Kidney epithelial cell (primary cell): ENCODE measurements at regions not wholly inside any gene's neighbourhood (a gene's known extent, or its start where the extent isn't known, plus 50 kb on each side); places are given as distances from the start of the nearest gene placed in this dataset.

Source experiments
- DNase-seq: peaks from one replicate; pipeline ENCODE4 v3.0.0-alpha.2; 2010; ENCODE audit warnings: low read depth
- H3K27me3 ChIP-seq: 2 replicates; pipeline ENCODE4 v1.6.0; 2011; ENCODE audit warnings: low read length; ENCODE audit not compliant: control insufficient read depth, insufficient read depth
- H3K36me3 ChIP-seq: 2 replicates; pipeline ENCODE4 v1.5.1; 2011; ENCODE audit warnings: low read length; ENCODE audit not compliant: control insufficient read depth, insufficient read depth
- H3K4me3 ChIP-seq: 2 replicates; pipeline ENCODE4 v1.5.1; 2011; ENCODE audit warnings: low read depth, mild to moderate bottlenecking, control low read depth, low read length
- TF ChIP-seq, protein P1 (sequence below): IDR thresholded peaks from 2 replicates; pipeline ENCODE4 v1.5.1; 2011; ENCODE audit warnings: mild to moderate bottlenecking, moderate library complexity, low read length, control low read depth, inconsistent platforms; ENCODE audit not compliant: insufficient read depth, poor library complexity, severe bottlenecking

DNA sequence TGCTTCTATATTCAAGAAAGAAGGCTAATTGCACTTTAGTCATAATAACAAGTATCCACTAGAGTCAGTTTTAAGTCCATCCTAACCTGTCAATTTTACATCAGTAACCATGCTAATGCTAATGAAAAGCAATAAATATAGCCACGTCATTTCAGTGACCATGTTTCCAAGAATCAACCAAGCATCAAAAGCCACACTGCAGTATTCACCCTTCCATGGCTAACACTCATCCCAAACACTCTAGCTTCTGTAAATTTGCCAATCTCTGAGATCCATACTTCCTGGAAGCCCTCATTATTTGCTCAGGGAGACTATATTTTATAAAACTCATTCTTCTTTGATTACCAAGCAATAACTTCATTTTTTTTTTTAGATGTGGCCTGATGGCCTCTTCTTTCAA, 712.0 kb downstream of the CETN3 start:
- DNase-seq = no peak
- TF ChIP-seq, protein P1, sequence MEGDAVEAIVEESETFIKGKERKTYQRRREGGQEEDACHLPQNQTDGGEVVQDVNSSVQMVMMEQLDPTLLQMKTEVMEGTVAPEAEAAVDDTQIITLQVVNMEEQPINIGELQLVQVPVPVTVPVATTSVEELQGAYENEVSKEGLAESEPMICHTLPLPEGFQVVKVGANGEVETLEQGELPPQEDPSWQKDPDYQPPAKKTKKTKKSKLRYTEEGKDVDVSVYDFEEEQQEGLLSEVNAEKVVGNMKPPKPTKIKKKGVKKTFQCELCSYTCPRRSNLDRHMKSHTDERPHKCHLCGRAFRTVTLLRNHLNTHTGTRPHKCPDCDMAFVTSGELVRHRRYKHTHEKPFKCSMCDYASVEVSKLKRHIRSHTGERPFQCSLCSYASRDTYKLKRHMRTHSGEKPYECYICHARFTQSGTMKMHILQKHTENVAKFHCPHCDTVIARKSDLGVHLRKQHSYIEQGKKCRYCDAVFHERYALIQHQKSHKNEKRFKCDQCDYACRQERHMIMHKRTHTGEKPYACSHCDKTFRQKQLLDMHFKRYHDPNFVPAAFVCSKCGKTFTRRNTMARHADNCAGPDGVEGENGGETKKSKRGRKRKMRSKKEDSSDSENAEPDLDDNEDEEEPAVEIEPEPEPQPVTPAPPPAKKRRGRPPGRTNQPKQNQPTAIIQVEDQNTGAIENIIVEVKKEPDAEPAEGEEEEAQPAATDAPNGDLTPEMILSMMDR = no peak
- no peaks in the 10 kb centered on the region for H3K36me3 ChIP-seq

DNA sequence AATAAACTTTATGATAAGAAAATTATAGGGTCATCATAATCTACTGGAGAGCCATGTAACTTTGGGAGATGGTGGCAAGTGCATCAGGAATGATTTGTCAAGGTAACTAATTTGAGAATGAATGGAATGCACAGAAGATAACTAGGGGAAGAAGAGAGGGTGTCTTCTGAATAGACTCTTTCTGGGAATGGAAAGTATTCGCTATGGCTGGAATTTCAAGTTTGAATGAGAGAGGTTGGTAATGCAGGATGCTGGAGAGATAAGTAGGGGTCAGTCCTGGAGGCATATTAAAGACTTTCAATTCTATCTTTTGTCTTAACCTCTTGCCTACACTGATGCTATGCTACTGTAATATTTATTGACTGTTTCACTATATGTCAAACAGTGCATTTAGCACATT, 714.2 kb downstream of the CETN3 start:
- no peak for DNase-seq
- TF ChIP-seq, protein P1 = no peak
- H3K27me3 ChIP-seq = no peaks in the 10 kb centered on the region
- no peaks in the 10 kb centered on the region for H3K36me3 ChIP-seq
- no peak overlapping the region for H3K4me3 ChIP-seq

More for the DNA sequence above, 712.0 kb downstream of the CETN3 start:
- Histone ChIP-seq H3K27me3 (no peaks in the 10 kb centered on the region), H3K4me3 (no peak overlapping the region)

DNA sequence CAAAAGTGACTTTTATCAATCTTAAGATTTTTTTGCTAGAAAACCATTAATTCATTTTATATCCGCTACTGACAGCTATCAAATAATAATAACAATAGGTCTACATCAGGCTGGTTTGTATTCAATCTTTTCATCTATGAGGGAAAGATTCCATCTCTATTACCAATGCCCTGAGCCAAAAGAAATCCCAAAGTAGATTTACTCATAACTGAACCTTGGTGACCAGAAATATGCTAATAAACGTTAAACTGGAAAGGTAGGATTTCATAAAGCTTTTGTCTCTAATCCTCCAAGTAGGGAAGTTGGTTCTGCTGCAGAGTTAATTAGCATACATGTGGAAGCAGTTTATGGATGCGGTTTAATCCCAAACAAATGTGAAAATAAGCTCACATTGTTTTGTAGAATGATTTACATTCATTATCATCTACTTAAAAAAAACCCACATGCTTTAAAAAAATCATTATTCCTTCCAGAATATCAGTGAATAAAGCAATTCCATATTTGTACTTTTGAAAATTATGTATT, 715.5 kb downstream of the CETN3 start:
- Histone ChIP-seq H3K27me3 (no peaks in the 10 kb centered on the region), H3K36me3 (no peaks in the 10 kb centered on the region), H3K4me3 (no peak overlapping the region)
- no peak for DNase-seq
- TF ChIP-seq, protein P1 = no peak

DNA sequence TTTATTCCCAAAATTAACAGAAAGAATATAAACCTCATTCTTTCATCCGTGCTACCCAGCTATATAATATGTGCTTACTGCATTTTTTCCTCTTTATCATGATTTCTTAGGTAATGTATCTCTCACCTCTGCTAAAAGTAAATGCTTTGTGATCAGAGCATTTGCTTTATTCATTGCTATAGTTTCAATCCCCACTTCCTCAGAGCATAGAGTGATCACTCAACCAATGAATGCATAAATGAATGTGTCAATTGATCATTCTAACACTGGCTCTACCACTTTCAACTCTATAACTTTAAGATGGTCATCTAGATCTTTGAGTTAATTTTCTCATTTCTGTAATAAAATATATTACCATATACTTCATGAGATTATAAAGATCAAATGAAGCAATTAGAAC, 719.2 kb downstream of the CETN3 start:
- no peak for DNase-seq
- TF ChIP-seq, protein P1 = no peak
- no peaks in the 10 kb centered on the region for H3K27me3 ChIP-seq
- no peak overlapping the region for H3K4me3 ChIP-seq
- H3K36me3 ChIP-seq = no peaks in the 10 kb centered on the region

DNA sequence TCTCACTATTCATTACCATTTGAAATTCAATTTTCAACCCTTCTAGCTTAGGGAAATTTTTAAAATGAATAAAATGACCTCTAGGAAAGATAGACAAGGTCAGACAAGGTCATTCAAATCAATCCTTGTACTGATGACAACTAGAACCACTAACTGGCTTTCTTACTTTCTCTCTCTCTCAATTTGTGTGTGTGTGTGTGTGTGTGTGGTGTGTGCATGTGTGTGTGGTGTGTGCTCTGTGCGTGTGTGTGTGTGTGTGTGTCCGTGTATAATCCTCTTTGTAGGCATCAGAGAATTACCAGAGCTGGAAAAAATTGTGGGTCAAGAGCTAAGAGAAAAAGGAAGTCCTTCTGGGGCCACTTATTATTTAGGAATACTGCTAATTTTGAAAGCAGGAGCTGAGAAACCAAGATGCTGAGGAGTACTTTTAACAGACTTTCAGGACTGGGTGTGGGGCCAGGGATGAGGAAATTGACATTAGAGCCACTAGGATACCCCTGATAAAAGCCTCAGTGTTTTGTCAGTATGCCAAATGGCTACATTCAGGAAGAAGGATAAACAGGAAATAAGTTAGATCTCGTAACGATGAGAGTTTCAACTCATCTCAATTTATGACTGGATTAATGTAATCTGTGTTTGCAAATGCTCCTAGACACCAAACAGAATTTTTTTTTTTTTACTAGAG, 723.3 kb downstream of the CETN3 start:
- Histone ChIP-seq H3K4me3 (no peak overlapping the region), H3K27me3 (no peaks in the 10 kb centered on the region), H3K36me3 (no peaks in the 10 kb centered on the region)
- DNase-seq = no peak
- TF ChIP-seq, protein P1 = no peak

DNA sequence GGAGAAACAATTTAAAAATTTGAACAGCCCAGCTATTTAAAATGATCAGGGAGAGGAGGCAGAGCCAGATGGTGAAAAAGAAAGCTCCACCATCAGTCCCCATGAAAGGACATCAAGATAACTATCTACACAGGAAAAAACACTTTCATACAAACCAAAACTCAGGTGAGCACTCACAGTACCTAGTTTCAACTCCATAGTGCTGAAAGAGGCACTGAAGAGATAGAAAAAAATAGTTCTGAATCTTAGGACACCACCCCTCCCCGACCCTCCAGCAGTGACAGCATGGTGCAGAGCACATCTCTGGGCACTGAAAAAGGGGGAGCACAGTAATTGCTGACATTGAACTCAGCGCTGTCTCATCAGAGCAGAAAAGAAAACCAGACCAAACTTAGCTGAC, 732.9 kb downstream of the CETN3 start:
- H3K4me3 ChIP-seq = no peak overlapping the region
- no peak for DNase-seq
- no peaks in the 10 kb centered on the region for H3K36me3 ChIP-seq
- H3K27me3 ChIP-seq = no peaks in the 10 kb centered on the region
- TF ChIP-seq, protein P1 = no peak
